DOHH2 (cell line): ENCODE measurements at regions not wholly inside any gene's neighbourhood (a gene's known extent, or its start where the extent isn't known, plus 50 kb on each side); places are given as distances from the start of the nearest gene placed in this dataset.

Experiments used
- EZH2phosphoT487 ChIP-seq: fragments of 200-600 bp; sonication (generic); IDR thresholded peaks from 2 replicates; pipeline ENCODE4 v1.6.1; 2017; ENCODE audit warnings: borderline replicate concordance, mild to moderate bottlenecking, antibody characterized with exemption, low read length, moderate library complexity, mixed read lengths
- TF ChIP-seq, protein P1 (sequence below): fragments of 200-600 bp; sonication (generic); IDR thresholded peaks from one replicate; pipeline ENCODE4 v1.5.1; 2014; ENCODE audit warnings: antibody characterized with exemption, mild to moderate bottlenecking, low read depth, low read length; ENCODE audit not compliant: poor library complexity, severe bottlenecking

GRCh38 chr21:15421947-15422346 is 307.8 kb upstream of the USP25 start:
- TF ChIP-seq, protein P1, sequence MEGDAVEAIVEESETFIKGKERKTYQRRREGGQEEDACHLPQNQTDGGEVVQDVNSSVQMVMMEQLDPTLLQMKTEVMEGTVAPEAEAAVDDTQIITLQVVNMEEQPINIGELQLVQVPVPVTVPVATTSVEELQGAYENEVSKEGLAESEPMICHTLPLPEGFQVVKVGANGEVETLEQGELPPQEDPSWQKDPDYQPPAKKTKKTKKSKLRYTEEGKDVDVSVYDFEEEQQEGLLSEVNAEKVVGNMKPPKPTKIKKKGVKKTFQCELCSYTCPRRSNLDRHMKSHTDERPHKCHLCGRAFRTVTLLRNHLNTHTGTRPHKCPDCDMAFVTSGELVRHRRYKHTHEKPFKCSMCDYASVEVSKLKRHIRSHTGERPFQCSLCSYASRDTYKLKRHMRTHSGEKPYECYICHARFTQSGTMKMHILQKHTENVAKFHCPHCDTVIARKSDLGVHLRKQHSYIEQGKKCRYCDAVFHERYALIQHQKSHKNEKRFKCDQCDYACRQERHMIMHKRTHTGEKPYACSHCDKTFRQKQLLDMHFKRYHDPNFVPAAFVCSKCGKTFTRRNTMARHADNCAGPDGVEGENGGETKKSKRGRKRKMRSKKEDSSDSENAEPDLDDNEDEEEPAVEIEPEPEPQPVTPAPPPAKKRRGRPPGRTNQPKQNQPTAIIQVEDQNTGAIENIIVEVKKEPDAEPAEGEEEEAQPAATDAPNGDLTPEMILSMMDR = no peak
- no peak for TF ChIP-seq EZH2phosphoT487
